Keratinocyte (primary cell): ENCODE measurements at regions not wholly inside any gene's neighbourhood (a gene's known extent, or its start where the extent isn't known, plus 50 kb on each side); places are given as distances from the start of the nearest gene placed in this dataset.

Experiments
- DNase-seq: peaks from one replicate; pipeline ENCODE4 v3.0.0-alpha.2; 2011; ENCODE audit warnings: low read depth, missing footprints, low spot score
- FAIRE-seq: peaks from 2 replicates; lab custom pipeline; 2011; peaks lifted over from hg19 to GRCh38; lab: Jason Lieb, UNC
- H2AFZ ChIP-seq: 2 replicates; pipeline ENCODE4 v1.6.0; 2012; ENCODE audit warnings: low read length, control low read depth, inconsistent platforms; ENCODE audit not compliant: control insufficient read depth
- H3K27ac ChIP-seq: 2 replicates; pipeline ENCODE4 v1.5.1; 2011; ENCODE audit warnings: low read length; ENCODE audit not compliant: control insufficient read depth, insufficient read depth
- H3K27me3 ChIP-seq: 3 replicates; pipeline ENCODE4 v1.6.0; 2011; ENCODE audit warnings: low read length; ENCODE audit not compliant: control insufficient read depth, insufficient read depth; ENCODE audit errors: extremely low read depth
- H3K36me3 ChIP-seq, 2 experiments: 2 replicates in 1 of 2; 3 replicates in 1 of 2; pipeline ENCODE4 v1.5.1; 2011; ENCODE audit warnings: low read length in 2 of 2, mild to moderate bottlenecking in 1 of 2; ENCODE audit not compliant: control insufficient read depth in 2 of 2, insufficient read depth in 2 of 2; ENCODE audit errors: extremely low read depth in 1 of 2
- H3K4me1 ChIP-seq: 3 replicates; pipeline ENCODE4 v1.5.1; 2011; ENCODE audit warnings: low read length; ENCODE audit not compliant: control insufficient read depth, insufficient read depth; ENCODE audit errors: extremely low read depth
- H3K4me2 ChIP-seq: 3 replicates; pipeline ENCODE4 v1.6.0; 2011; ENCODE audit warnings: low read depth, low read length; ENCODE audit not compliant: control insufficient read depth, insufficient read depth; ENCODE audit errors: extremely low read depth
- H3K4me3 ChIP-seq, 3 experiments: fragments of 200-600 bp in 1 of 3; sonication (generic) in 1 of 3; 2 replicates in 2 of 3; 3 replicates in 1 of 3; pipeline ENCODE4 v1.5.1; 2011 to 2016; ENCODE audit warnings: low read length in 3 of 3, mild to moderate bottlenecking in 3 of 3, control low read depth in 2 of 3, inconsistent platforms in 1 of 3, low read depth in 1 of 3, mixed read lengths in 1 of 3, mixed run types in 1 of 3, moderate library complexity in 1 of 3; ENCODE audit not compliant: control insufficient read depth in 2 of 3, insufficient read depth in 2 of 3; ENCODE audit errors: extremely low read depth in 1 of 3
- H3K79me2 ChIP-seq: 2 replicates; pipeline ENCODE4 v1.6.0; 2012; ENCODE audit warnings: low read length; ENCODE audit not compliant: control insufficient read depth, insufficient read depth
- H3K9ac ChIP-seq: 3 replicates; pipeline ENCODE4 v1.6.0; 2011; ENCODE audit warnings: low read length; ENCODE audit not compliant: control insufficient read depth, insufficient read depth; ENCODE audit errors: extremely low read depth
- H3K9me1 ChIP-seq: 3 replicates; pipeline ENCODE4 v1.6.0; 2011; ENCODE audit warnings: low read length; ENCODE audit not compliant: control insufficient read depth, insufficient read depth; ENCODE audit errors: extremely low read depth
- H3K9me3 ChIP-seq: 2 replicates; pipeline ENCODE4 v1.5.1; 2012; ENCODE audit warnings: low read depth, low read length; ENCODE audit not compliant: control insufficient read depth
- H4K20me1 ChIP-seq: 3 replicates; pipeline ENCODE4 v1.6.0; 2011; ENCODE audit warnings: low read length; ENCODE audit not compliant: control insufficient read depth, insufficient read depth; ENCODE audit errors: extremely low read depth
- EZH2 ChIP-seq: IDR thresholded peaks from one replicate; pipeline ENCODE4 v1.6.1; 2012; ENCODE audit warnings: inconsistent platforms, mild to moderate bottlenecking, low read length, moderate library complexity
- dilution Hi-C: fragments of 300-500 bp; cut with MboI; formaldehyde crosslinking; loops from one replicate; pipeline ENCODE4 v1.7.0; 2020; ENCODE audit warnings: low sequenced_read_pairs; ENCODE audit not compliant: extremely low pct_ligation_motif_present
- TF ChIP-seq, protein P1 (sequence below), 3 experiments: IDR thresholded peaks in 1 of 3; conservative IDR thresholded peaks in 1 of 3; optimal IDR thresholded peaks in 1 of 3; 2 replicates in 2 of 3; 3 replicates in 1 of 3; pipeline versions ENCODE3 to v1.5.1; 2011; ENCODE audit warnings: low read length in 3 of 3, mild to moderate bottlenecking in 3 of 3, moderate library complexity in 2 of 3, control low read depth in 1 of 3, inconsistent platforms in 1 of 3; ENCODE audit not compliant: insufficient read depth in 2 of 3; ENCODE audit errors: extremely low read depth in 1 of 3

DNA sequence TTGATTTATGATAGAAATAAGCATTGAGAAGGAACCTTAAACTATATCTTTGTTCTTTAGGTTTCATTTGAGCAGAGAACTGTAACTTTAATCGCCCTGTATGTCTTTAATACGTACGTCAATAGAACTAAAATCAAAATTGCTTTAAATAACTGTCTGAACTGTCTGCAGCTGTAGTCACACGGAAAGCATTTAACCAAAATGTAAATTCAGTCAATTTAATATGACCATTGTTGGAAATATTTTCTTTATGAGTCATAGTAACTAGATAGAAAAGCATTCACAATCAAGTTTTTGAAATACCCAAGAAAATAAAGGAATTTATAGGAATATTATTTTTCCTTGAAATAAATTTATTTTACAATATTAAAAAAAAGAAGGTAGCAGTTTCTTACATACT is 157.1 kb upstream of the CDH6 start:
- dilution Hi-C loops = no loop called here
- H3K9me1 ChIP-seq = no peaks in the 10 kb centered on the region
- DNase-seq (no peak), FAIRE-seq (no peak)
- no peaks in the 10 kb centered on the region for H4K20me1 ChIP-seq
- no peaks in the 10 kb centered on the region for H3K4me1 ChIP-seq
- no peak overlapping the region for H3K4me3 ChIP-seq
- TF ChIP-seq, protein P1, sequence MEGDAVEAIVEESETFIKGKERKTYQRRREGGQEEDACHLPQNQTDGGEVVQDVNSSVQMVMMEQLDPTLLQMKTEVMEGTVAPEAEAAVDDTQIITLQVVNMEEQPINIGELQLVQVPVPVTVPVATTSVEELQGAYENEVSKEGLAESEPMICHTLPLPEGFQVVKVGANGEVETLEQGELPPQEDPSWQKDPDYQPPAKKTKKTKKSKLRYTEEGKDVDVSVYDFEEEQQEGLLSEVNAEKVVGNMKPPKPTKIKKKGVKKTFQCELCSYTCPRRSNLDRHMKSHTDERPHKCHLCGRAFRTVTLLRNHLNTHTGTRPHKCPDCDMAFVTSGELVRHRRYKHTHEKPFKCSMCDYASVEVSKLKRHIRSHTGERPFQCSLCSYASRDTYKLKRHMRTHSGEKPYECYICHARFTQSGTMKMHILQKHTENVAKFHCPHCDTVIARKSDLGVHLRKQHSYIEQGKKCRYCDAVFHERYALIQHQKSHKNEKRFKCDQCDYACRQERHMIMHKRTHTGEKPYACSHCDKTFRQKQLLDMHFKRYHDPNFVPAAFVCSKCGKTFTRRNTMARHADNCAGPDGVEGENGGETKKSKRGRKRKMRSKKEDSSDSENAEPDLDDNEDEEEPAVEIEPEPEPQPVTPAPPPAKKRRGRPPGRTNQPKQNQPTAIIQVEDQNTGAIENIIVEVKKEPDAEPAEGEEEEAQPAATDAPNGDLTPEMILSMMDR (optimal IDR thresholded peaks at IDR 0.05 in 1 of 3, IDR thresholded peaks at IDR 0.05 in 1 of 3, conservative IDR thresholded peaks at IDR 0.05 in 1 of 3; ENCODE audit: extremely low read depth in 1 of 3, insufficient read depth in 2 of 3, low read length in 3 of 3) = no peak
- no peak for TF ChIP-seq EZH2
- H3K79me2 ChIP-seq = no peaks in the 10 kb centered on the region
- H3K27me3 ChIP-seq = no peaks in the 10 kb centered on the region
- H3K36me3 ChIP-seq = no peaks in the 10 kb centered on the region
- H3K4me2 ChIP-seq = no peak overlapping the region
- no peak overlapping the region for H3K27ac ChIP-seq
- no peak overlapping the region for H3K9ac ChIP-seq
- no peak overlapping the region for H2AFZ ChIP-seq
- no peaks in the 10 kb centered on the region for H3K9me3 ChIP-seq

DNA sequence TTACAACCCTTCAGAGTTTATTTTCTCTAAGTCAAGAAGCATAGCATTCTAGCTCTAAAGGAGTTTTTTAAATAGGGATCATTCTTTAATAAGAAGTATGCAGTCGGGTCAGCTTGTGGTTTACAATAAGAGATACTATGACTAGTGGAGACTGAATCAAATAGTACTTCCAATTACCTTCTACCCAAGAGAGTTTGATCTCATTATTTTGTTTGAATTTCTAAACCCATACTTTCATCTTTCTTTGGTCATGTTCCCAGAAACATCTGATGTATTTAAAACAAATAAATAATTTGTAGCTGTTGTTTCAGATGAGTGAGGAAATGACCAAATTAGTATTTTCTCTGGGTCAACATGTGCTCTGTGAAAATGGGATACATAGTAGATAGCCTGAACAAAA is 160.2 kb upstream of the CDH6 start:
- H3K27ac ChIP-seq = no peak overlapping the region
- no peaks in the 10 kb centered on the region for H3K27me3 ChIP-seq
- no peak overlapping the region for H2AFZ ChIP-seq
- no peaks in the 10 kb centered on the region for H3K36me3 ChIP-seq
- dilution Hi-C loops = no loop called here
- no peak overlapping the region for H3K4me2 ChIP-seq
- no peaks in the 10 kb centered on the region for H4K20me1 ChIP-seq
- no peaks in the 10 kb centered on the region for H3K9me1 ChIP-seq
- no peak overlapping the region for H3K9ac ChIP-seq
- H3K4me3 ChIP-seq = no peak overlapping the region
- no peak for DNase-seq
- TF ChIP-seq, protein P1 (optimal IDR thresholded peaks at IDR 0.05 in 1 of 3, IDR thresholded peaks at IDR 0.05 in 1 of 3, conservative IDR thresholded peaks at IDR 0.05 in 1 of 3; ENCODE audit: extremely low read depth in 1 of 3, insufficient read depth in 2 of 3, low read length in 3 of 3) = no peak
- TF ChIP-seq EZH2 = no peak
- no peaks in the 10 kb centered on the region for H3K4me1 ChIP-seq
- H3K79me2 ChIP-seq = no peaks in the 10 kb centered on the region
- no peaks in the 10 kb centered on the region for H3K9me3 ChIP-seq
- FAIRE-seq = no peak
